ENCODE measurements at regions not wholly inside any gene's neighbourhood (a gene's known extent, or its start where the extent isn't known, plus 50 kb on each side); places are given as distances from the start of the nearest gene placed in this dataset.

- TF ChIP-seq CTCF (IDR thresholded peaks at IDR 0.05) (no peak), ZFX (IDR thresholded peaks at IDR 0.05; ENCODE audit: borderline replicate concordance) (no peak)
These were observed 1530.9 kb upstream of the PABPC4L start for GRCh38 chr4:135732448-135732847.
